GM19328 (cell line): ENCODE measurements at regions not wholly inside any gene's neighbourhood (a gene's known extent, or its start where the extent isn't known, plus 50 kb on each side); places are given as distances from the start of the nearest gene placed in this dataset.

ENCODE experiments used
- ATAC-seq: cut with Tn5 transposase; IDR thresholded peaks from one replicate; pipeline ENCODE4 v1.9.1; 2021; ENCODE audit warnings: mild to moderate bottlenecking, moderate library complexity; ENCODE audit not compliant: unreplicated experiment

DNA sequence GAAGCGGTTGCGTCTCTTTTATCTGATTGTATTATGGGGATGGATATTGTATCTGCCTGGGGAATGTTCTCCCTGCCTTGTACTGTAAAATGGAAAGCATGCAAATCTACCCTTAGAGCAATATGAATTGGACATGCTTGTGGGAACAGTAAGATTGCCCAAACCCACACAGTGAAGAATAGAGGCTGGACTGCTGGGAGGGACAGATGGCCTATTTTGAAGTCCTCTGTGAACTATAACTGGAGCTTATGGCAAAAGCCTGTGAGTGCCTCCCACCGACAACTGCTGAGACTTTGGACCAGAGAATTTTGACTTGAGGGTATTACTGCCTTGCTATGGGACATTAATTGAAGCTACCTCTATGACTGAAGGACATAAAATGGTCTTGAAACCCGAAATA lies 168.9 kb downstream of the ERCC6L2 start:
- no peak for ATAC-seq

DNA sequence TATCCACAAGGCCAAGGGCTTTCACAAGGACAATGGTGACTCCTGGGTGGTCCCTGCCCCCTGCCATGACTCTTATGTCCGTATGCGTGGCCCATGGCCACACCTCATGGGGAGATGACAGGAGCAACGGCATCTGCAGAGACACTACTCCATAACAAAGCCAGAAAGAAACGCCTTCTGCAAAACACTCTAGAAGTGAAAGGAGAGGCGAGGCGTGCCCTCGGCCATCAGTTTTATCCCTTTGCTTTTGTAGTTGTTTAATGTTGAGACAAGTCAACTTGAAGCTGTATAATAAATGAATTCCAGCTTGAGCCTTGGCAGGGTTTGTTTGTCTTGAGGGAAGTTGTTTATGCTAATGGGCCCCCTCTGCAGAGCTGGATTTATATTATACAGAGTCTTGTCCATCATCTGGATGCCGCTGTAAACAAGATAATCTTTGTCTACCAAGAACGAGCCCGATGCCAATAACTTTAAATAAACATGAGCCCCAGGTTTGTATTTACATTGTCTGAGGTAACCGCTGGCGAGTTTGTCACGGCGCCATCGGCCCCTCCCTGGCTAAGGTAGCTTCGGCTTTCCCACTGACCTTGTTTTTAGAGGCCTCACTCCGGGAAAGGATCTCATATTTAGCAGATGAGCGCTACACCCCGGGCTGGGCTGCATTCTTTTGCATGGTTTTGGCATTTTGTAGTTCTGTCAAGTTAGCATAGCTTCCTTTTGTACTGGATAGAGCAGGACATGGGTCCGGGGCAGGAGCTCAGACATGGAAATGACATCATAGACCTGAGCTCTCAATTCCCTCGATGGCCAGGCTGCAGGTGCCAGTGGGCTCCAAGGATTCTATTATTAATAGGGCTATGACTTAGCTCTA lies 165.3 kb downstream of the ERCC6L2 start:
- no peak for ATAC-seq

DNA sequence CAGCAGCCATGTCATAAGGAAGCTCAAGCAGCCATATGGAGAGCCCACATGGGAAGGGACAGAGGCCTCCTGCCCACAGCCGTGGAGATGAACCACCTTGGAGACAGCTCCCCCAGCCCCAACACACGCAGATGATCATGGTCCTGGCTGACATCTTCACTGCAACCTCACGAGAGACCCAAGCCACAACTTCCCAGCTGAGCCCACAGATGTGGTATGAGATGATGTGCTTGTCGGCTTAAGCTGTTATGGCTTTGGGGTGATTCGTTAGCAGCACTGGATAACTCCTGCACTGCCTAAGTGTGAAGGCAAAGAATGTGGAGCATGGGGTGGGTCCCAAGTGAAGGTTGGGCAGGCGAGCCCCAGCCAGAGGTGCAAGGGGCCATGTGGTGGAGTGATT lies 163.4 kb downstream of the ERCC6L2 start:
- ATAC-seq: no peak

DNA sequence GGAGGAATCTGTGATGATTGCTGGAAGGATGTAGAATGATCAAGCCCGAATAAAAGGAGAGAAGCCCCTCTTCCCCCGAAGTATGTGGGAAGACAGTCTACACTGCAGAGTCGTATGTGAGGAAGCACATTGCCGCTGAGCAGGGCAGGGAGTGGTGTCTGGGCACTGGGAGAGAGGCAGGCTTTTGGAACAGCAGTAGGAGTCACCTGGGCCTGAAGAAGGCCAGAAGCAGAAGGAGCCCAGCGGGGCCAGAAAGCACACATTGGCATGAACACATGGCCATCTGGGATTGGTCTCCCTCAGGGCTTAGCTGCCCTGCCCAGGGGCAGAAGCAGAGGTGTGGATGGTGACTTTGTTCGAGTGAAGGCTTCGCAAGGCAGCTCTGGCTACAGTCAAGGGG lies 162.8 kb downstream of the ERCC6L2 start:
- ATAC-seq: no peak

DNA sequence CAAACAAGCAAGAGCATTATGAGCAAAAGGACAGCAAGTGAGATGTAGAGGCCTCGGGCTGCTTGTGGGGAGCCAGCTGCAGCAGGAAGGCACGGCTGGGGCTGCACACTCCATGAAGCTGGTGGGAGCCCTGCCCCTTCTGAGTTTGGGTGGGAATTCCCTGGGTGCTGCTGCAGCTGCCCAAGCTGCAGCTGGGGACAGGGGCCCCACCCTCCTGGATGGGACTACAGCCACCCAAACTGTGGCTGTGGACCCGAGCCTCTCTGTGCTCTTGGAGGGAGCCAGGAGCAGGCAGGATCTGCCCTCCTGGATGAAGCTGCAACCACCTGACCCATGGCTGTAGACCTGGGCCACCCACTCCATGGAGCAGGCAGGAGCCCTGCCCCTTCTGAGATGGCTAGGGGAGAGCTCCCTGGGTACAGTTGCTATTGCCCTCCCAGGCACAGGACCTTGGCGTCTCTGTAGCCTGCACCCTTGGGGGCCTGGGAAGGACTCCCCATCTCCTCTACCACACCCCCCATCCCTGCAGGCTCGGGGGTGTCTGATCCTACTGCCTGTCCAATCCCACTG lies 159.1 kb downstream of the ERCC6L2 start:
- ATAC-seq: no peak

DNA sequence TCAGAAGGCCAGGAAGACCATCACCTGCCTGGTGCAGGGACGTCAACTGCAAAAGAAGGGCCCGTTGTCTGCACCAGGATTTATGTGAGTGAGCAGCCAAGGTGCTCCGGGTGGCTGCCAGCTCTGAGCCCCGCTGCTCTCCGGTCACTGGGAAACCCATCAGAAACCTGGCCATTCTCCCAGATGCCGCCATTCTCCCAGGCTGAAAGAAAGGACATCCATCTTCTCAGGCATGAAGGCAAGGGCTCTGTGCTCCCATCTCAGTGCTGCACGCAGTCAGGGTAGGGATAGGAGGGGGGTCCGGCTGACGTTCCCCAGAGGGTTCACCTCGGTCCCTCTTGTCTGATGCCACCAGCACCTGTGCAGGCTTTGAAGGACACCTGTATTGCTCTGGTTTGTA lies 158.4 kb downstream of the ERCC6L2 start:
- ATAC-seq: no peak

DNA sequence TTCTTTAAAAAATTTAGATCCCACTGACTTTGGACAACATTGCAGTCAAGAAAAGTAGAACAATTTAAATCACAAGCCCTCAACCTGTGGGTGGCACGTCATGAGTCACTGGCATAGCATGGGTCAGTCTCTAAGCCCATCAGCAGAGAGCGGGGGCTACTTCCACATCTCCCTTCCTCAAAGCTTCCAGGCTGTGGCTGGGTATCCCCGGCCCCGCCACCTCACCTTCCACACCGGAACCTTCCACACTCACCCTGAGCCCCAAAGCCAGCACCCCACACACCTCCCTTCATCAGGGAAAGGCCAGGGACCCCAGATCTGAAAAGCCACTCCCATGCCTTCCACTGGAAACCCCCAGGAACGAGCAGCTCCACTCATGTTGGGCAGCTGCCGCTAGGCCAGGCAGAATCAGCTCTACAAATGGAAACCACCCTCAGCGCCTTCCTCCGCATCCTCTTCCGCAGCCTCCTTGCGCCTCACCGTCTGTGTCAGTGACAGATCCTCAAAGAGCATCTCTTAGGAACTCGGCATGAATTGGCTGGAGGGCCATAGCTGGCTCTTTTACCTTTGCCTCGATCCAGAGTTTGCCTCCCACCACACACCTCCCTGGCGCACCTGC lies 156.5 kb downstream of the ERCC6L2 start:
- no peak for ATAC-seq

DNA sequence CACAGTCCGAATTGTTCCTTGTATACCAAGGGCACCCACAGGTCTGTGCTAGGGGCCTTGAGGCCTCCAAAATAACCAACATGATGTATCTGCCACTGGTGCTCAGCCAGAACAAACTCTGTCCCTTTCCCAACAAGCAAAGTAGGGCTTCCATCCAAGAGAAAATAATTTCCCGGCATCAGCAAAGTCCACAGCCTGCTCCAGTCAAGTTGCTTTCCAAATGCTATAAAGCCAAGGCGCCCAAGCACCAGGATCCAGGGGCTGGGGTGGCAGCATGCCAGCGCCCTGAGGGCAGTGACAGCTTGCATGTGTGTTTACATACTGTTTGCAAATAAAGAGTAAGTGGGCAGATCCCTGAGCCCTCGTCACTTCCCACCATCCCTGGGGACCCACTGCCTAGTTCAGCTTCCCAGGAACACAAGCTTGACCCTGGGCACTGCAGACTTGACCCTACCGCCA lies 155.9 kb downstream of the ERCC6L2 start:
- no peak for ATAC-seq

DNA sequence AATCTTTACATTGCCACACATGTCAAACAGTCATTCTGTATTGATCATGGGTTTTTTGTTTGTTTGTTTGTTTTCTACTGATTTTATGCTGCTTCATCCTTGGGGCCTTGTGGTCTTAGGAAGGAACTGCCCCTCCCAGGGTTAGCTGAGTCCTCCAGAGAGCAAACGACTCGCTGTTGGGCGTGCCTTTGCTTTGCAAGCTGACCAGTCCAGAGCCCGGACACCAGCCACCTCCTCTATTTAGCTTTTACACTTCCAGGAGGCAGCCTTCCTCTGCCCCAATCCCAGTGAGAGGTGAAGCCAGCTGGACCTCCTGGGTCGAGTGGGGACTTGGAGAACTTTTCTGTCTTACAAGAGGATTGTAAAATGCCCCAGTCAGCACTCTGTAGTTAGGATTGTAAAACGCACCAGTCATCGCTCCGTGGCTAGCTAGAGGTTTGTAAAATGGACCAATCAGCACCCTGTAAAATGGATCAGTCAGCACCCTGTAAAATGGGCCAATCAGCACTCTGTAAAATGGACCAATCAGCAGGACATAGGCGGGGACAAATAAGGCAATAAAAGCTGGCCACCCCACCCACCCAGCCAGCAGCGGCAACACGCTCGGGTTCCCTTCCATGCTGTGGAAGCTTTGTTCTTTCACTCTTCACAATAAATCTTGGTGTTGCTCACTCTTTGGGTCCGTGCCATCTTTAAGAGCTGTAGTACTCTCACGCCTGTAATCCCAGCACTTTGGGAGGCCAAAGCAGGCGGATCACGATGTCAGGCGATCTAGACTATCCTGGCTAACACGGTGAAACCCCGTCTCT lies 154.4 kb downstream of the ERCC6L2 start:
- ATAC-seq: no peak

DNA sequence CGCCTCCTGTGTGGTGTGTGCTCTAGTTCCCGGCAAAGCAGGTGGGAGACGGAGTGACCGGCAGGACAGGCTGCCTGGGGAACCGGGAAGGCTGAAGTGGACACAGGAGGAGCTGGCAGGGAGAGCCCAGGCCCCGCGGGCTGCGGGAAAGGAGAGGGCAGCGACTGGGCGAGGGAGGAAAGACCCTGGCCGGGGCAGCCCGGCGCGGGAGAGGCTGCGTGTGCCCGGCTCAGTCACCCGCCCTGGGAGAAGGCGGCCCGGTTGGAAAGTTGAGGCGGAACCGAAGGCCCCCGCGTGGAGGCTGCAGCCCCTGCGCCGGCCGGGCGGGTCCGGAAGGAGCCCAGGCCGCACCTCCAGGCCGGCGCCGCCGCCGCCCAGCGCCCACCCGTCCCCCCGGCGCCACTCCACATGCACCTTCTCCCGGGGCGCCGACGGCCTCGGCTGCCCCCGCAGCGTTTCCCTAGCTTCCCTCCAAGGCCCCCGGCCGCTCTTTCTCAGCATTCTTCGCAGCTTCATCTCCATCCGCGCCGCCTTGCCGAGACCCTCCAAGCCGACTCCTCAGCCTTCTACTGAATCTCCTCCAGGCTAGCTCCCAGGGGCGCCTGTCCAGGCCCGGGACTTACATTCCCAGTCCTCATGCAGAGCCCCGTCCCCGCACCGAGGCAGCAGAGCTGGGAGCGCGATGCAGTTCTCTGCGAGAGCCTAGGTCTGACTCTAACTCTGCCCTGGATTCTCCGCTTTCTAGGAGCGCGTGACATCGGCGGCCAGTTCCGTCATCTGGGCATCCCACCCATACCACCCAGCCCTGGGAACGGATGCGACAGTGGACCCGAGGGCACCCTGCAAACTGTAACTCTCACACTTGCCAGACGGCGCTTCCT lies 152.0 kb downstream of the ERCC6L2 start:
- ATAC-seq: no peak

DNA sequence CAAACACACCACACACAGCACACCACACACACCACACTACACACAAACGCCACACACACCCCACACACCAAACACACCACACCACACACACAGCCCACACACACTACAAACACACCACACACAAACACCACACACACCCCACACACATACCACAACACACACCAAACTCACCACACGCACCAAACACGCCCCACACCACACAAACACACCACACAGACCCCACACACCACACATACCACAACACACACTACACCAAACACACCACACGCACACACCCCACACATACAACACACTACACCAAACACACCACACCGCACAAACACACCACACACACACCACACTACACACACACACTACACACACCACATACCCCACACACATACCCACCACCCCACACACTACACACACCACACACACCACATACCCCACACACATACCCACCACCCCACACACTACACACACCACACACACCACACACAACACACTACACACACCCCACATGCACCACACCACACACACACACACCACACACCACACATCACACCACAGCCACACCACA lies 151.2 kb downstream of the ERCC6L2 start:
- no peak for ATAC-seq

DNA sequence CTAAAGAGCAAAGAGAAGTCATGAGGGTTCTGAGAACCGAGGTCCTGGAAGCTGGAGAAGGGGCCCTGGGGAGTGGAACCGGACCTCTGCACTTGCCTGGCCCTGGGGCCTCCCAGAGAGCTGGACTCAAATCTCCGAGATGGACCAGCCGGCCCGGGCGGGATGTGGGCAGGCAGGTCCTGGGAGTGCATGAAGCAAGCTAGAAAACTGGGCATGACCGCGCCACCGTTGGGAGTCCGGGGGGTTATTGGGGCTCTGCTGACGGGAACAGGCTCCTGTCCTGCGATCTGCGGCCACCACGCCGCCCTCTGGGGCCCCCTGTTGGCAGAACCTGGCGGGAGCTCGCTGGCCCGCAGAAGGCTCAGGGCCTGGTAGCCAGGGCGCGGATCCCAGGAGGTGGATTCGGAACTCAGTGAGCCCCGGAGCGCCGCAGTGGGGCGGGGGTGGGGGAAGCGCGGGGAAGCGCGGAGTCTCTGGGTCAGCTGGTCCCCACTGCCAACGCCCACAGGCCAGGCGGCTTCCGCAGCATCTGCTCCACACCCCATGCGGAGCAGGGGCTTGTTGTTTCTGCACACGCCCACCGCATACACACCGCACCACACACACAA lies 150.6 kb downstream of the ERCC6L2 start:
- ATAC-seq: no peak

DNA sequence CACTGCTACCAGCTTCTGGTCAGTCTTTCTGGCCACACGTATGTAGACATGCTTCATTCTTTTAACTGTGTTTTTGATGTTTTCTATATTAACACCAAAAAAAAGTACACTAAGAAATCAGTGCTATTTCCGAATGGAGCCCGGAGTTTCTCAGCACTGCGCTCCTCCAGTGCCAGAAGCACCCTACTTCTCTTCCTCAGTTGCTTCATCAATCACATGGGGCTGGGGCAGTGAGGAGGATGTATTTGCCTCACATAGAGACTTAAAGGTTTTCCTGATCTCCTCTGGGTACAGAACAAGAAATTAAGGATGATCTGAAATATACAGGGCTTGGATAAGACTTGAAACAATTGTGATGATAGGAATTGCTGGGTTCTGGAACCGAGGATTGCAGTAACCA lies 148.0 kb downstream of the ERCC6L2 start:
- no peak for ATAC-seq

DNA sequence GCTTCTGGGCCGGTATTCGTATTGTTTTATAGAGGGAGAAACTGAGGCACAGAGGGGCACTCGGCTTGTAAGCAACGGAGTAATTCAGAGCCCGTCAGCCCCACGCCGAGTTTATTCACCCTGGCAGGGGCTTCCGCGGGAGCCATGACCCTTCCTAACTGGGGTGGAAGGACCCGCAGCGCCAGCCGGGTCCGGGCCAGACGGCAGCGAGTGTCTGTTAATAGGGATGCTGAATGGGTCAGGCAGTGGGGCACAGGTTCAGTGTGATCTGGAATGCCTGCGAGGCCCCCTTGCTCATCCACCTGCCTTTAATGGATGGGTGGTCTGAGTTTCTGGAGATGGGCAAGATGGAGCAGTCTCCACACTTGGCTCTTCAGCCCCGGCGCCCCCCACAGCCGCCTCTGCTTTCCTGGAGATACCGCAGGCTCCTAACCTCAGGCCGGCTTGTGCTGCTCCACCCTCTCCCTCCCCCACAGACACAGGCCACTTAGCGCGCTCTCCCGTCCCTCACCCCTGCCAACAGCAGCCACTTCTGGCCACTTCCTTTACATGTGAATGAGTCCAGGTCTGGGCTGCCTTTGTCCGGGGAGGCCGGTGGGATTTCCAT lies 147.1 kb downstream of the ERCC6L2 start:
- ATAC-seq: no peak

DNA sequence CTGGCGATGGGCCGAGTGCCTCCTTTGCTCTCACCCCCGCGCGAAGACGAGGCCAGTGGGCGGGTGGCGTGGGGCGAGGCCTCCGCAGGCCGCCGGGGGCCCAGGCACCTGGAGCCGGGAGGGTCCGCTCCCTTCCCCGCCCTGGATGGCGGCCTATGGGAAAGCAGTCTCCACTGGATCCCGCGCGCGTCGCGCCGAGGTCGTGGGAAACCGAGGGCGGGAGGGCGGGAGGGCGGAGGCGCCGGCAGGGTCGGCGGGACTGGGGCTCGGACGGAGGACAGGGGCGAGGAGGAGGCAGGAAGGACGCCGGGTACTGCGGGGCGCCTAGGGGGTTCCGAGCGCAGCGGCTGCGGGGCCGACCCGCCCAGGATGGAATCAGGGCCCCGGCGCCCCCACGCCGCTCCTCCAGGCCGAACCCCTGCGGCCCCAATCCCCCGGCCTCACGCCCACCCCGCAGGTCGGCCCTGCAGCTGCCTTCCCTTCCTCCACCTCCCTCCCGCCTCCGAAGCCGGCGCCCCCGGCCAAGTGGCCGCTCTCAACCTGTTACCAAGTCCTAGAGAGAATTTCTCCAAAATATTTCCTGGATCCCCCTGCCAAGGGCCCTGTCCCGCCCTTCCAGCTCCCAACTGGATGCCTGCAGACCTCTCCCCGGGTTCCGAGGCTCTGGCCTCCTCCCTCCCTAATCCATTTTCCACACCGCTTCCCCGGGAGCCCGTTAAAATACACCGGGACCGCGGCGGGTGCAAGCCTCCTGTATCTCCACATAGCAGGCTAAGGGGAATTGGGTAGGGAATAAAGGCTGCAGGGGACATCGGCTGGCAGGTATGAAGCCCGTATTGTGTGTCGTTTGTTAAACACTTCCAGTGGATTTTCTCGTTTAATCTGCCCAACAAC lies 146.3 kb downstream of the ERCC6L2 start:
- no peak for ATAC-seq

DNA sequence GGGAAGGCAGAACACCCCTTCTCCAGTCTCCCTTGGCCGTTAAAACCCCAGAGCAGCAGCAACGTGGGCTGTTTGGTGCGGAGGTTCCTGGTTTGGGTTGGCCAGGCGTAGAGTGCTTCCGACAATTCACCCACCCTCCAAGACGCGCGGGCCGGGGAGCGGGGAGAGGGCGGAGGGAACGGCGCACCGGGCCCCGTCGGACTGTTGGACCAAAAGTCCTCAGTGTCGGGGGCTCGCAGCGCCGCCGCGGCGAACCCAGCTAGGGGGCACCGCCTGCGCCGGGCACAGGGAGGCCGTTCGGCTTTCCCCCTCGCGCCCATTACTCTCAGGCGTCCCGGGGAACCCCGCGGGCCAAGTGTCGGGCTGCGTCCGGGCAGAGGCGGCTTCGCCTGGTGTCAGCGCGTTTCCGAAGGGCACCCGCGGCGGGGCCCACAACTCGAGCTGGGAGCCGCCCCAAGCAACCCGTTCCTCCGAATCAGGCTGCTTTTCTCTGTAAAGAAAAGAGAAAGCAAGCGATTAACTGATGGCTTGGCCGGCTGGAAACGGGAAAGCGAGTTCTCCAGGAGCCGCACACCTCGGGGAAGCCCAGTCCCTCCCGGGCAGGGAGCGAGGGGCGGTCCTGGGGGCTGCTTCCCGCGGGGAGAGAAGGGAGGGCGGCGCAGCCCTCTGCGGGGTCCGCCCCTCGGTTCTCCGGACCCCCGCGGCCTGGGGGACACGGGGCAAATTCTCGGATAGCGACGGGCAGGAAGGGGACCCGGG lies 145.5 kb downstream of the ERCC6L2 start:
- ATAC-seq: no peak

DNA sequence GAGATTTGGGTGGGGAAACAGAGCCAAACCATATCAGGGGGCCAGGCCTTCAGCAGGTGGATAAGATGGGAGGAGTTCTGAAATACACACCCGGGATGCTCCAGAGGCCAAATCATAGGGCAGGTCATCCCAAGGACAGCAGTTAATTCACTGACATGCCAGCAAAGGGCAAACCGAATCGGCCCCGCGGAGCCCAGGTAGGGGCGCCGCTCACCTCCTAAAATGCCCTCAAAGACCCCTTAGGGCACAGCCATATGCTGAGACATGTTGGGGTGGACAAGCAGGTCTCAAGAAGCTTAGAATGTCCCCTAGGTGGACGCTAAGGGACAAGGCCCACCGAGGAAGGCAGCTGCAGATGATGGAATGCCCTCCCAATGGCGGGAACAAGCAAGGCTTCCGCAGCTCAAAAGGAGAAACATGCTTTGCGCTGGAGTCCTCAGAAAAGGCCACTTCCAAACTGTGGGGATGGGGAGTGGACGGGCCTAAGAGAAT lies 144.9 kb downstream of the ERCC6L2 start:
- ATAC-seq: no peak
